ENCODE measurements at regions not wholly inside any gene's neighbourhood (a gene's known extent, or its start where the extent isn't known, plus 50 kb on each side); places are given as distances from the start of the nearest gene placed in this dataset.

DNA sequence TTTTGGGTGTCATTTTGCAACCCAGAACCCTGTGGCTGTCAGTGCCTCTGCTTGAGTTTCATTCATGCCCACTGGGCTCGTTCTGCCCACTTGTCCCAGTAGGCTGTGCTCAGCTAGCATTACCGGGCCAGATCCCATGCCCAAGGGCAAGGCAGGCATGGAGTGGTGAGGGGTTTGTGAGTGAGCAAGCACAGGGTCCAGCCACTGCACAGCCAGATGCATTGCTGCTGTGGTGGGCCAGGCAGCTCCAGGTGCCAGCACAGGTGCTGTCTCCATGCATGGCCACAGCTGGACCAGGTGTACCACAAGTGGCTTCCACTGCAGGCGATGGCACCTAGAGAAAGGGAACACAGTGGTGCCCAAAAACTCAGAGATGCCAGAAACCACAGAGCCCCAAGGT is 1671.2 kb downstream of the OLFM4 start:
- no peak for TF ChIP-seq EP300 (IDR thresholded peaks at IDR 0.05)
- no peak for TF ChIP-seq POLR2A (IDR thresholded peaks at IDR 0.05)
- TF ChIP-seq, protein P1, sequence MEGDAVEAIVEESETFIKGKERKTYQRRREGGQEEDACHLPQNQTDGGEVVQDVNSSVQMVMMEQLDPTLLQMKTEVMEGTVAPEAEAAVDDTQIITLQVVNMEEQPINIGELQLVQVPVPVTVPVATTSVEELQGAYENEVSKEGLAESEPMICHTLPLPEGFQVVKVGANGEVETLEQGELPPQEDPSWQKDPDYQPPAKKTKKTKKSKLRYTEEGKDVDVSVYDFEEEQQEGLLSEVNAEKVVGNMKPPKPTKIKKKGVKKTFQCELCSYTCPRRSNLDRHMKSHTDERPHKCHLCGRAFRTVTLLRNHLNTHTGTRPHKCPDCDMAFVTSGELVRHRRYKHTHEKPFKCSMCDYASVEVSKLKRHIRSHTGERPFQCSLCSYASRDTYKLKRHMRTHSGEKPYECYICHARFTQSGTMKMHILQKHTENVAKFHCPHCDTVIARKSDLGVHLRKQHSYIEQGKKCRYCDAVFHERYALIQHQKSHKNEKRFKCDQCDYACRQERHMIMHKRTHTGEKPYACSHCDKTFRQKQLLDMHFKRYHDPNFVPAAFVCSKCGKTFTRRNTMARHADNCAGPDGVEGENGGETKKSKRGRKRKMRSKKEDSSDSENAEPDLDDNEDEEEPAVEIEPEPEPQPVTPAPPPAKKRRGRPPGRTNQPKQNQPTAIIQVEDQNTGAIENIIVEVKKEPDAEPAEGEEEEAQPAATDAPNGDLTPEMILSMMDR (IDR thresholded peaks at IDR 0.05), result no peak
- no peak overlapping the region for H3K4me3 ChIP-seq
- peaks cover 0 to 21% (median 1%) of the 10 kb centered on the region in 4 donors for H3K9me3 ChIP-seq
- no peaks in the 10 kb centered on the region for H3K4me1 ChIP-seq
- H3K27ac ChIP-seq, result no peak overlapping the region
- no peak for DNase-seq
- no peaks in the 10 kb centered on the region for H3K27me3 ChIP-seq
- 83 to 95% (median 90%) methylated on average over 3 of the region's 3 CpGs for WGBS, 5 donors
- intact Hi-C loops (cut with DNase I; ENCODE audit: low total_unique reads), result no loop called here
- H3K36me3 ChIP-seq, result no peaks in the 10 kb centered on the region

DNA sequence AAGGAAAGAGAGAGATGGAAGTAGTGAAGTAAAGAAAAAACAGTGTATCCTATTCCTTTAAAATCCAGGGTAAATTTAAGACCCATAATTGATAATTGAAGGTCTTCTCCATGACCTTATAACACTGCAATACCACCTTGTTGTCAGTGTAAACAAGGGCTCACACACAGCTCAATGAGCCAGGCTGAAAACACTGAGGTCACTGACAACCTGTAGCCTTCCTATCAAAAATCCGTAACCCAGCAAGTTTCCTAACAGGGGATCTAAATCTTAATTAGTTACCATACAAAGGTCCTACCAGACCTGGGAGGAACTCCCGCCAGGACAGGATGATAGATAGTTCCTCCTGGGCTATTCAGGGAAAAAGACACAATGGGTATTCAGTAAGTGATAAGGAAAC is 1677.1 kb downstream of the OLFM4 start:
- TF ChIP-seq, protein P1 (IDR thresholded peaks at IDR 0.05), result no peak
- no peak for TF ChIP-seq POLR2A (IDR thresholded peaks at IDR 0.05)
- intact Hi-C loops (cut with DNase I; ENCODE audit: low total_unique reads), result no loop called here

DNA sequence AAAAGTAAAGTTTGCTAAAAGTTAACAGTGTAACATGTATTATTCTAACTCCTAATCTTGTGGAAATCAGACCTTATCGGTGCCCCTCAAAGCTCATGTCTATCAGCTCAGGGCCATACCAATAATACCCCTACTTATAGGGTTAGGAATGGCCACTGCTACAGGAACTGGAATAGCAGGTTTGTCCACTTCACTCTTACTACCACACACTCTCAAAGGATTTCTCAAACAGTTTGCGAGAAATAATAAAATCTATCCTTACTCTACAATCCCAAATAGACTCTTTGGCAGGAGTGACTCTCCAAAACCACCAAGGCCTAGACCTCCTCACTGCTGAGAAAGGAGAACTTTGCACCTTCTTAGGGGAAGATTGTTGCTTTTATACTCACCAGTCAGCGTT is 1677.7 kb downstream of the OLFM4 start:
- Histone ChIP-seq H3K36me3 (no peaks in the 10 kb centered on the region), H3K9me3 (peaks cover 0 to 9% (median 0%) of the 10 kb centered on the region in 4 donors), H3K4me1 (no peaks in the 10 kb centered on the region), H3K27me3 (no peaks in the 10 kb centered on the region), H3K27ac (no peak overlapping the region), H3K4me3 (no peak overlapping the region)
- 37 to 68% (median 55%) methylated on average over 3 of the region's 3 CpGs for WGBS, 5 donors
- peak in 1 of 2 donors; percentile 62 for DNase-seq
- TF ChIP-seq, protein P1 (IDR thresholded peaks at IDR 0.05), result no peak
- TF ChIP-seq POLR2AphosphoS5 (IDR thresholded peaks at IDR 0.05) (no peak), POLR2A (IDR thresholded peaks at IDR 0.05) (no peak), EP300 (IDR thresholded peaks at IDR 0.05) (no peak)
- intact Hi-C loops (cut with DNase I; ENCODE audit: low total_unique reads), result no loop called here

More for the DNA sequence above, 1677.1 kb downstream of the OLFM4 start:
- Histone ChIP-seq H3K27ac (no peak overlapping the region), H3K4me1 (no peaks in the 10 kb centered on the region), H3K36me3 (no peaks in the 10 kb centered on the region), H3K9me3 (peaks cover 0 to 9% (median 0%) of the 10 kb centered on the region in 4 donors), H3K27me3 (no peaks in the 10 kb centered on the region), H3K4me3 (no peak overlapping the region)
- DNase-seq, result no peak
- 49 to 73% (median 73%) methylated on average over 2 of the region's 2 CpGs for WGBS, 5 donors

DNA sequence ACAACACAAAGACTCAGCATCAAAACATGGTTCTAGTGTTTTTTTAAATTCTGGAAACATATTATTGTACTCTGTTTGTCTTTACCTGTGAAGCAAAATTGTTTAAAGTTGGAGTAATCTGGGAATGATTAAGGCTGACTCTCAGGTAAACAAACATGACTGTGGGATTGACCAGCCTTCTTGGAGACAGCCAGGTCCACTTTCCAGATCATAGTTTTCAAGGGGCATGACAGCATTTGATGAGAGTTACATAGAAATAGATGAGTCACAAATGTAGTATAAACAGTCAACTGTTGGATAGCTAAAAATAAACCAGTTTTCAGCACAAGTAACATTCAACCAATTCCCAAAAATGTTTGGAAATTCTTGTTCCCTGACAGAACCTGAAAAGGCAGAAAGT is 1680.9 kb downstream of the OLFM4 start:
- Histone ChIP-seq H3K4me1 (no peaks in the 10 kb centered on the region), H3K27ac (no peak overlapping the region), H3K9me3 (peaks cover 0 to 12% (median 0%) of the 10 kb centered on the region in 4 donors), H3K27me3 (no peaks in the 10 kb centered on the region), H3K36me3 (no peaks in the 10 kb centered on the region), H3K4me3 (no peak overlapping the region)
- DNase-seq, result no peak
- TF ChIP-seq, protein P1 (IDR thresholded peaks at IDR 0.05), result no peak
- TF ChIP-seq POLR2A (IDR thresholded peaks at IDR 0.05), result no peak
- TF ChIP-seq EP300 (IDR thresholded peaks at IDR 0.05), result no peak
- no peak for TF ChIP-seq POLR2AphosphoS5 (IDR thresholded peaks at IDR 0.05)
- intact Hi-C loops (cut with DNase I; ENCODE audit: low total_unique reads), result no loop called here

Measured in stomach (tissue), 8 donors.